ACHN (cell line): ENCODE measurements at regions not wholly inside any gene's neighbourhood (a gene's known extent, or its start where the extent isn't known, plus 50 kb on each side); places are given as distances from the start of the nearest gene placed in this dataset.
"Not testable (repeated sequence)": the region's sequence is repeated elsewhere in the genome, so short reads cannot be mapped to it uniquely, and the experiment has no call there.

Source experiments
- DNase-seq: peaks from one replicate; pipeline ENCODE4 v3.0.0-alpha.2; 2015
- in situ Hi-C: cut with HindIII; loops from 2 replicates; pipeline ENCODE4 v1.10.0; 2017; ENCODE audit warnings: low sequenced_read_pairs, low pct_ligation_motif_present, low pct_unique_long_range_greater_than_20kb

GRCh38 chr2:111584540-111584939, 299.5 kb downstream of the ANAPC1 start:
- in situ Hi-C loops, DNase-seq: not testable (repeated sequence)

DNA sequence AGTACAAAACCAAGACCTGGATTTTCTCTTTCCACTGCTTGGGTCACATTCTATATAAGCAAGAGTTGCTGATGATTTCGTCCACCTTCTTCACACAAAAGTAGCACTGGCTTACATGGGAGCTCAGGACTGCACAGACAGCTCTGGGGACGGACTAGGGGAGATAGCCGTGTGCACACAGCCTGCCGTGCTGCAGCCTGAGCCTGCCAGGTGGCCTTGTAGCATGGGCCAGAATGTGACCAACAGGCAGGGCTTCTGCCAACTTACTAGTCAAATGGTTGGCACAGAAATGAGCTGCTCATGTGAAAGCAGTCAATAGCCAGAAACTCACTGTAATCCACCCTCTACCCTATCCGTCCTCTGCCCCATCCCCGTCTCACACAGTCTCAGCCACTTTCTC, 299.0 kb downstream of the ANAPC1 start:
- in situ Hi-C loops, DNase-seq: not testable (repeated sequence)

- in situ Hi-C loops, result not testable (repeated sequence)
Observed at GRCh38 chr2:111586014-111586413, 298.0 kb downstream of the ANAPC1 start.

GRCh38 chr2:111595072-111595471, 288.9 kb downstream of the ANAPC1 start:
- DNase-seq, in situ Hi-C loops: not testable (repeated sequence)

More at GRCh38 chr2:111586014-111586413, 298.0 kb downstream of the ANAPC1 start:
- DNase-seq, result not testable (repeated sequence)

DNA sequence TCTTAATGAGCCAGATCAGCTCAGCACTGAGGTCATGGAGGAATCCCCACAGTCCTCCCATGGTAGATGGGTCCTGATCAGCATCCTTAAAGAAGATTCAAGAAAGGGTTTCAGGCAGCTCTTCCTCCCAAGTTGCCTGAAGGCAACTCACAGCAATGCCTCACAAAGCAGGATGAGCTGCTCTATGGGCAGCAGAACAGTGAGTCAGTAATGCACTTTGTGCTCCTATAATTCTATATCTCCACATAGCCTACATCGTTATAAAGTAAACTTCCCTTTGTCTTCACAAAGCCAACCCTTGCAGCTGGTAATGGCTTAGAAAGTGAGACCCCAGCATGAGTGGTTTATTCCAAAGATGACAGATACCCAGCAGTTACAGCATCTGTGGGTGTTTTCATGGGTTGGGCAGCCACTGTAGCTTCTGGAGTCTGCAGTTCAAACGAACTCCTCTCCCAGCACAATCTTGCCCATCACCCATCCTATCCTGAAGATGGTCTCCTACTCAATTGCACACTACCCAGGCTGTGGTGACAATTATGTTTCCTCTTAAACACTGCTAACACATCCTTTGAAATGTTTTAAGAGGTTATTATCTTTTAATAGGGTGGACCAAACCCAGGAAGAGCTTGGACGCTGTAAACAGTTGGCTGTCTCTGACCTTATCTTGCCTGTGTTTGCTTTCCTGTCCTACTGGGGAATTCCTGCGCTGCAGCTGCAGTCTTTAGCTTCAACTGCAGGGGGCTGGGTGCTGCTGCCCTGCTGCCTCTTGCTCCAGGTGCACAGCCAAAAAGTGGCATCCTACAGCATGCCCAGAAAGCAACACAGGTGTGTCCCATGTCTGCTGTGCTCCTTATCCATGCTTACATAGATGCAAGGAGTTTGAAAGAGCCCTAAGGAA, 286.9 kb downstream of the ANAPC1 start:
- in situ Hi-C loops, DNase-seq: not testable (repeated sequence)

DNA sequence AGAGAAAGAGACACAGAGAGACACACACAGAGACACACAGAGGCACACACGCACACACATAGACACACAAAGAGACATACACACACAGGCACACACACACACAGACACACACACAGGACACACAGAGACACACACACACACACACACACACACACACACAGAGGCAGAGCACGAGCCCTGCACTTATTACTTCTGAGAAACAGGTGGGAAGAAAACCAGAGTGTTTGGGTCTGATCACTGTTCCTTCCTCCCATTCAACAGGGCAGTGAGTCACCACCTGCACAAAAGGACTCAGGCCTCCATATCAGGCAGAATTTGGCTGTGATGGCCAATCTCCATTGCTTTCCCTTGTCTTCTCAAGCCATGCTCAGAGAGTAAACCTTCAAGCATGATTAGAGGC, 285.0 kb downstream of the ANAPC1 start:
- in situ Hi-C loops, DNase-seq: not testable (repeated sequence)

- in situ Hi-C loops, DNase-seq: not testable (repeated sequence)
Observed at GRCh38 chr2:111602259-111602658, 281.7 kb downstream of the ANAPC1 start.

GRCh38 chr2:111605798-111606197, 278.2 kb downstream of the ANAPC1 start:
- in situ Hi-C loops, DNase-seq: not testable (repeated sequence)

DNA sequence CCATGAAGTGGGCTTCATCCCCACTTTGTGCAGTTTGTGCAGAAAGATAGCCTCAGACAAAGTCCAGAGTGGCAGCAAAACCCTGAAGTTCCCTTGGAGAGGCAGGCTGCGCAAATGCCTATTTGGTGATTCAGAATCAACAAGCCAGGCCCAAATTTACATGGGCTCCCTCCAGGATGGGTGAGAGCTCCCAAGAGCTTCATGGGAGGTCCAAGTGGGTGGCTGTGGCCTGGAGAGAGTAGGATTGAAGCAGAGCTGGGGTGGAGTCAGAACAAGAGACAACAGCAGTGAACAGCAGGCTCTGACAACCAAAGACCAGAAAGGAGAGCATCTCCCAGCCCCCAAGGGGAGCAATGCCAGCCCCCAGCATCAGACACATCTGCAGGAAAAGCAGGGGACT, 277.4 kb downstream of the ANAPC1 start:
- DNase-seq, in situ Hi-C loops: not testable (repeated sequence)

- DNase-seq, in situ Hi-C loops: not testable (repeated sequence)
Observed at GRCh38 chr2:111609146-111609844, 274.7 kb downstream of the ANAPC1 start.

DNA sequence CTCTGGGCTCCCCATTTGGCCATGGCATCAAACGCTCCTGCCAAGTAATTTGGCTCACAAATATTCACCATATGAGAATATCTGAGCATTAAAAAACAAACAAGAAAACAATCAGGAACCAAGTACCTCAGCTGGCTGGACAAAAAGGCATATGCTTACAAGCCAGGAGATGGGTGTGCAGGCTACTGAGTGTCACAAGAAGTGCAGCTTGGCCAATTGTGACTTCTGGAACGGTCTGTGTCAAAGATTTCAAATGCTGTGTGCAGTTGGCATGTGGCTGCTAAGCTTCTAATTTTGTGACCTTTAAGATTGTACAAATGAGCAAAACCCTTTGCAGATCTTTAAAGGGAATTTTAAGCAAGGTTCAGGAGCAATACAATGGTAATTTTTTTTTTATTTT, 274.0 kb downstream of the ANAPC1 start:
- in situ Hi-C loops, DNase-seq: not testable (repeated sequence)

DNA sequence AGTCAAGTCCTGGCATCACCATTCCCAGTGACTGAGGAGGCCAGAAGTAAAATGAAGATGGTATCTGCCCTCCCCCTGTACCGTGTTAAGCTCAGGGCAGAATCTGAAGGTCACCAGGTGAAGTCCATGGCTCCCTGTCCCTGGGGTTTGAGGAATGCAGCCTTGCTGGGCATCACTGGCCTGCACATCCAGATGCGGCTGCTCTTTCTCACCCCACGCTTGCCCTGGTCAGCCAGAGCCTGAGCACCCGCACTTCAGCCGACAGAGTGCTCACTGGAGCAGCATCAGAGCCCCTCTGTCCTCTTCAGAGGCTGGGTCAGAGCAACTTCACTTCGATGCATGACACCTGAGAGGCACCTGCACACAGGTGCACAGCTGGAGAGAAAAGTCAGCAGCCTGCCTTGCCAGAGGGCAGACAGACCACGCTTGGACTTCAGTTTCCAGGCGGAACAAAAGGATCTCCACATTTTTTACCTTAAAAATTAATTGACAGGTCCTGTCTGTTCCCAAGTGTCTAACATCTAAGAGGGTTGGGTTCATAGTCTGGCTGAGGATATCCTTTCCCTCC, 267.3 kb downstream of the ANAPC1 start:
- no peak for DNase-seq
- in situ Hi-C loops, result no loop called here

DNA sequence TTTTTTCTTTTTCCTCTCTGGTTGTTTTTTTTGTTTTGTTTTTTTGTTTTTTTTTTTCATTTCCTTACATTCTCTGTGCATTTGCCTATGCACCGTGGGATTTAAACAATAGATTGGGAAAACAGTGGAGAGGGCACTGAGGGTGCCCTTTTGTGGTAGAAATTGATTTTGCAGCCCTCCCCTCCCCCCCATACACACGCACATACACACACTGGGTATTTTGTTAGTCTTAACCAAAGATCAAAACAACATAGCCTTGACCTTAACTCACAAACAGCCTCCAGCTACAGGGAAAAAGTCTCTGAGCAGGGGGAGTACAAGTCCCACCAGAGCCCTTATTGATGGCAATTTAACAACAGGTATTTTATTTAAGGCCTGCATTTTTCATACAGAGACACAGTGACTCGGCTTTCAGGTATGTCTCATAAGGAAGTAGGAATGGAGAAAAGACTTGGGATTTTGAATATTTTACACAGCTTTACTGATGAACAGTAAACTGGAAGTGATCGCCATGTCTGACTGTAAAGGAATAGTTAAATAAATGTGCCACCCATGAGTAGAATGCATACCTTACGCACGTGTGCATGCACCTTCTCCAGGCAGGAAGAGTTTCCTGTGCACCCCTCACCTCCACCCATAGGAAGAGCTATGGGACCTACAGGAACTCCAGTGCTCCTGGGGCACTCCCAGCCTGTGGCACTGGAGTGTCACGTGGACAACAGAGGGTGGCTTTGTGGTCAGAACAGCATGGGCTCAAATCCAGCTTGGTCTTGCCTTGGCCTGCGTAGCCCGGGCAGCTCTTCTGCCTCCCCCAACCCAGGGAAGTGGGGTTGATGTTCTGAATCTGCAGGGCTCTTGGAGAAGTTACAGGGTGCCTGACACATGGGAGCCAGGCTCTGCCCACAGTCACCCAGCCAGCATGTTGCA, 266.4 kb downstream of the ANAPC1 start:
- in situ Hi-C loops, result no loop called here
- DNase-seq, result peak; percentile 47

GRCh38 chr2:111618226-111618977, 265.6 kb downstream of the ANAPC1 start:
- in situ Hi-C loops, result no loop called here
- DNase-seq, result peak; percentile 35

DNA sequence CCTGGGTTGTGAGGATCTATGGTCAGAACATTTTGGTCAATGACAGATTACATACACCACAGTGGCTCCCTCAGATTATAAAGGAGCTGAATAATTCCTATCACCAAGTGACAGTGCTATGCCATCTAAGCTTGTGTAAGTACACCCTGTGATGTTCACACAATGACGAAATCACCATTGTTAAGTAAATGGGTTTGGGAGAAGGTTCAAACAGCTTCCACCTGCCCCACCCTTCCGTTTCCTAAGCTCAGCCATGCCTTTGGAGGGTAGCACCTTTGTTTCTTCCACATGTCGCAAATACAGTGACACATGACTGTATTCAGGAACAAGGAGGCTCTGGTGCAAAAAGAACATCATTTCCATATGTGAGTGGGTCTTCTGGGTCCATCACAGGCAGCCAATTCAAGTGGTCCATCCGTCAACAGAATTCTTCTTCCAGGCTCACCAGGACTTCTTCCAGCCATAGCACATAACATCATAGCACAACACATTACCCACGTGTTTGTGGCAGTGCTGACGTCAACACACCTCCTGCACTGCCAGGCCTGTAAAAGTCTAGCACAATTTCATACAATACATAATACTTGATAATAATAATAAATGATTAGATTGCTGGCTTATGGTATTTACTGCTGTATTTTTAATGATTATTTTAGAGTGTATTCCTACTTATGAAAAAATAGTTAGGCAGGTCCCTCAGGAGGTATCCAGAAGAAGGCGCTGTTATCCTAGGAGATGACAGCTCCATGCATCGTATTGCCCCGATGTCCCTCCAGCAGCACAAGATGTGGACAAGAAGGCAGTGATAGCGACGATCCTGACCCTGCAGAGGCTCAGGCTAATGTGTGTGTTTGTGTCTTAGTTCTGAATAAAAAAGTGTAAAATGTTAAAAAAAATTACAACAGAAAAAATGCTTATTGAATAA, 264.8 kb downstream of the ANAPC1 start:
- in situ Hi-C loops, result no loop called here
- DNase-seq, result peak; percentile 45

- DNase-seq, result no peak
- in situ Hi-C loops, result no loop called here
Observed at GRCh38 chr2:111620281-111620680, 263.7 kb downstream of the ANAPC1 start.

GRCh38 chr2:111622859-111623258, 261.1 kb downstream of the ANAPC1 start:
- no peak for DNase-seq
- in situ Hi-C loops, result no loop called here
